ENCODE measurements at regions not wholly inside any gene's neighbourhood (a gene's known extent, or its start where the extent isn't known, plus 50 kb on each side); places are given as distances from the start of the nearest gene placed in this dataset.

- no peaks in the 10 kb centered on the region for H3K9me3 Mint-ChIP-seq (ENCODE audit: unreplicated experiment)
- H3K27ac Mint-ChIP-seq (ENCODE audit: unreplicated experiment) = no peak overlapping the region
- H3K4me3 Mint-ChIP-seq (ENCODE audit: unreplicated experiment) = no peak overlapping the region
- H3K4me1 Mint-ChIP-seq (ENCODE audit: low read depth, unreplicated experiment) = no peaks in the 10 kb centered on the region
- H3K36me3 Mint-ChIP-seq (ENCODE audit: unreplicated experiment) = no peaks in the 10 kb centered on the region
- no peak for TF ChIP-seq CTCF (IDR thresholded peaks at IDR 0.05; ENCODE audit: partially characterized antibody, unreplicated experiment)
- no peak for DNase-seq
- H3K27me3 Mint-ChIP-seq (ENCODE audit: unreplicated experiment) = no peaks in the 10 kb centered on the region
These were observed 554.8 kb upstream of the B3GALT2 start for GRCh38 chr1:193741228-193741627.

GRCh38 chr1:193740762-193741161 is 554.3 kb upstream of the B3GALT2 start:
- no peak overlapping the region for H3K27ac Mint-ChIP-seq (ENCODE audit: unreplicated experiment)
- H3K4me1 Mint-ChIP-seq (ENCODE audit: low read depth, unreplicated experiment) = no peaks in the 10 kb centered on the region
- H3K27me3 Mint-ChIP-seq (ENCODE audit: unreplicated experiment) = no peaks in the 10 kb centered on the region
- H3K9me3 Mint-ChIP-seq (ENCODE audit: unreplicated experiment) = no peaks in the 10 kb centered on the region
- TF ChIP-seq CTCF (IDR thresholded peaks at IDR 0.05; ENCODE audit: partially characterized antibody, unreplicated experiment) = no peak
- no peaks in the 10 kb centered on the region for H3K36me3 Mint-ChIP-seq (ENCODE audit: unreplicated experiment)
- H3K4me3 Mint-ChIP-seq (ENCODE audit: unreplicated experiment) = no peak overlapping the region
- no peak for DNase-seq

- no peak for TF ChIP-seq CTCF (IDR thresholded peaks at IDR 0.05; ENCODE audit: partially characterized antibody, unreplicated experiment)
- no peaks in the 10 kb centered on the region for H3K27me3 Mint-ChIP-seq (ENCODE audit: unreplicated experiment)
These were observed 550.1 kb upstream of the B3GALT2 start for GRCh38 chr1:193736507-193736906.

DNA sequence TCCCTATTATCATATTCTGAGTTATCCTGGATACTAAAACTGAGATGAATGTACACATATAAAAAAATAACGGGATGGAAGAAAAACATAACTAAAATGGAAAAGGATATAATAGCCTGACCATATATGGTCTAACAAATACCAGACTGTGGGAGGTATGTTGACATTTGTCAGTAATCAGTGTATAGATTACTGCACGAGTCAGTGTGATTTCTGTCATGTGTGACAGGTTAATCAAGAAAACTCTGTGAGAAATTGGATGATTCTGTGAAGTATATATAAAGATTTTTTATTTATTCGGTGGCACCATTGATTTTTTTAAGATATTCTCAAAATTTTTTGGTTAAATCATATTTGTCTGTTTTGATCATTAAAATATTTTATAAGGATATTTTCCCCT is 547.3 kb upstream of the B3GALT2 start:
- no peaks in the 10 kb centered on the region for H3K4me1 Mint-ChIP-seq (ENCODE audit: low read depth, unreplicated experiment)
- H3K27me3 Mint-ChIP-seq (ENCODE audit: unreplicated experiment) = no peaks in the 10 kb centered on the region
- TF ChIP-seq CTCF (IDR thresholded peaks at IDR 0.05; ENCODE audit: partially characterized antibody, unreplicated experiment) = no peak
- H3K4me3 Mint-ChIP-seq (ENCODE audit: unreplicated experiment) = no peak overlapping the region
- no peak overlapping the region for H3K27ac Mint-ChIP-seq (ENCODE audit: unreplicated experiment)
- H3K36me3 Mint-ChIP-seq (ENCODE audit: unreplicated experiment) = no peaks in the 10 kb centered on the region
- no peak for DNase-seq
- no peaks in the 10 kb centered on the region for H3K9me3 Mint-ChIP-seq (ENCODE audit: unreplicated experiment)

More at GRCh38 chr1:193736507-193736906, 550.1 kb upstream of the B3GALT2 start:
- Mint-ChIP-seq H3K4me1 (ENCODE audit: low read depth, unreplicated experiment) (no peaks in the 10 kb centered on the region), H3K4me3 (ENCODE audit: unreplicated experiment) (no peak overlapping the region), H3K36me3 (ENCODE audit: unreplicated experiment) (no peaks in the 10 kb centered on the region), H3K27ac (ENCODE audit: unreplicated experiment) (no peak overlapping the region), H3K9me3 (ENCODE audit: unreplicated experiment) (no peaks in the 10 kb centered on the region)
- no peak for DNase-seq

DNA sequence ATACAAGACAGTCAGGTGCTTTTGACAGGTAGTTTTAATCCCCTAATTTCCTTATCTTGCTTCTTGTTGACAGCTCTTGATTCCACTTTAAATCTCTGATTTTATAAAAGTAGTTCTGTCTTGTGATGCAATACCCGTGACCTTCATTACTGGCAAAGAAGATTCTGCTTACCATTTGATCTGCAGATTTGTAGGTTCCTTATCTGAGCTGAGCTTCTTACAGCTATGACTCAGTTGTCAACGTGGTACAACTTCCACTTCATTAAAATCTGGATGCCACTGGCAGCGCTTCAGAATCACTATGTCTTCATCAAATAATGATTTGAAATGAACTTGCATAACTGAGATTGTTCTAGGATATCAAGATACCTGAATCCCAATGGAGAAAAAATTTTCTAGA is 543.6 kb upstream of the B3GALT2 start:
- no peak overlapping the region for H3K4me3 Mint-ChIP-seq (ENCODE audit: unreplicated experiment)
- no peak for TF ChIP-seq CTCF (IDR thresholded peaks at IDR 0.05; ENCODE audit: partially characterized antibody, unreplicated experiment)
- no peak overlapping the region for H3K27ac Mint-ChIP-seq (ENCODE audit: unreplicated experiment)
- H3K36me3 Mint-ChIP-seq (ENCODE audit: unreplicated experiment) = no peaks in the 10 kb centered on the region
- H3K9me3 Mint-ChIP-seq (ENCODE audit: unreplicated experiment) = no peaks in the 10 kb centered on the region
- no peaks in the 10 kb centered on the region for H3K4me1 Mint-ChIP-seq (ENCODE audit: low read depth, unreplicated experiment)
- H3K27me3 Mint-ChIP-seq (ENCODE audit: unreplicated experiment) = no peaks in the 10 kb centered on the region
- no peak for DNase-seq
